WI38 (cell line): ENCODE measurements at regions not wholly inside any gene's neighbourhood (a gene's known extent, or its start where the extent isn't known, plus 50 kb on each side); places are given as distances from the start of the nearest gene placed in this dataset.

Source experiments
- H3K4me3 ChIP-seq: 2 replicates; pipeline ENCODE4 v1.5.1; 2011; ENCODE audit warnings: low read depth, mild to moderate bottlenecking, control low read depth, low read length
- TF ChIP-seq, protein P1 (sequence below): IDR thresholded peaks from 2 replicates; pipeline ENCODE4 v1.5.1; 2012; ENCODE audit warnings: low read depth, mild to moderate bottlenecking, control low read depth, low read length

- no peak overlapping the region for H3K4me3 ChIP-seq
- TF ChIP-seq, protein P1, sequence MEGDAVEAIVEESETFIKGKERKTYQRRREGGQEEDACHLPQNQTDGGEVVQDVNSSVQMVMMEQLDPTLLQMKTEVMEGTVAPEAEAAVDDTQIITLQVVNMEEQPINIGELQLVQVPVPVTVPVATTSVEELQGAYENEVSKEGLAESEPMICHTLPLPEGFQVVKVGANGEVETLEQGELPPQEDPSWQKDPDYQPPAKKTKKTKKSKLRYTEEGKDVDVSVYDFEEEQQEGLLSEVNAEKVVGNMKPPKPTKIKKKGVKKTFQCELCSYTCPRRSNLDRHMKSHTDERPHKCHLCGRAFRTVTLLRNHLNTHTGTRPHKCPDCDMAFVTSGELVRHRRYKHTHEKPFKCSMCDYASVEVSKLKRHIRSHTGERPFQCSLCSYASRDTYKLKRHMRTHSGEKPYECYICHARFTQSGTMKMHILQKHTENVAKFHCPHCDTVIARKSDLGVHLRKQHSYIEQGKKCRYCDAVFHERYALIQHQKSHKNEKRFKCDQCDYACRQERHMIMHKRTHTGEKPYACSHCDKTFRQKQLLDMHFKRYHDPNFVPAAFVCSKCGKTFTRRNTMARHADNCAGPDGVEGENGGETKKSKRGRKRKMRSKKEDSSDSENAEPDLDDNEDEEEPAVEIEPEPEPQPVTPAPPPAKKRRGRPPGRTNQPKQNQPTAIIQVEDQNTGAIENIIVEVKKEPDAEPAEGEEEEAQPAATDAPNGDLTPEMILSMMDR: no peak
Measured at GRCh38 chr7:153044981-153045380, 285.4 kb downstream of the ACTR3B start.

- TF ChIP-seq, protein P1: no peak
- H3K4me3 ChIP-seq: no peak overlapping the region
Measured at GRCh38 chr7:153047079-153047959, 287.8 kb downstream of the ACTR3B start.

GRCh38 chr7:153052206-153052605 lies 292.7 kb downstream of the ACTR3B start:
- TF ChIP-seq, protein P1: no peak
- H3K4me3 ChIP-seq: no peak overlapping the region

DNA sequence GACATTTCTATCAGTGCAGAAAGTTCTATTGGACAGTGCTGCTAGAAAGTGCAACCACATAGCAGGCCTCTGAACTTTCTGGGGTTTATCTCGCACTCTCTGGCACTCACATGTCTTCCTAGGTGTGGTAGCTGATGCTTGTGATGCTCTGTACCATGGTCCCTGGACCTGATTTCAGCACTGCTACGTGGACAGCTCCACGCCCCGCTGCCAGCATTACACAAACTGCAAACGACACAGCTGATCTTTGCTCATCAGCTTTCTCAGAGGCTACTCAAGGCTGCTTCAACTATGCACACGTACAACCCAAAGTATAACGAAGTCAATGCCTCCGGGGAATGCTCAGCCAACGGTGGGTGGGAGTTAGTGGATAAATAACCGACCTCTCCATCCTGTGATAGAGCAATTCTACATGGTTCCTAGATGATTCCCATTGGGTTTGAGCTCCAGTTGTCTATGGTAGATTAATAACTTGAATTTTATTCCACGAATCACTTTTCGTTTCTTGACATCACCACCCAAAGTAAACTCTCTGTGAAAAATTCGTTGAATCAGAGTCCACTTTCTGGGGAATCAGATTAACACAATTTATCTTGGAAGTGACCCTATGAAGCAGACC lies 302.5 kb downstream of the ACTR3B start:
- TF ChIP-seq, protein P1: no peak

GRCh38 chr7:153065051-153065450 lies 305.5 kb downstream of the ACTR3B start:
- no peak overlapping the region for H3K4me3 ChIP-seq
- TF ChIP-seq, protein P1: no peak

More for the DNA sequence above, 302.5 kb downstream of the ACTR3B start:
- H3K4me3 ChIP-seq: no peak overlapping the region

GRCh38 chr7:153066711-153067110 lies 307.2 kb downstream of the ACTR3B start:
- H3K4me3 ChIP-seq: no peak overlapping the region
- TF ChIP-seq, protein P1: no peak

DNA sequence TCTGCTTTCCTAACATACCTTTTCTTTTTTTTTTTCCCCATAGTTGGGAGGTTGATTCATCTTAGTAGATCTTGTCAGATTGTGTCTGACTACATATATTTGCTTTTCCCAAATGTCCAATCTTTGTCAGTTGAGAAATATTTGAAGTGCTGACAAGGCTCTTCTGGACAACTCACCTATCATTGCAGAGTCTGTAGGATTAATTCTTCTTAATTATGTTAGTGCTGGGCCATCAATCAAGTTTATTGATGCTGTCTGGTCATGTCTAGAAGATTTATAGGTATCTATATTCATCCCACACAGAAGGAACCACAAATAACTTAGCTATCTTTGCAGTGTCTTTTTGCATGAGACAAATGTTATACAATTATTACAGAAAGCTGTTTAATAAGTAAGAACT lies 310.6 kb downstream of the ACTR3B start:
- H3K4me3 ChIP-seq: no peak overlapping the region
- TF ChIP-seq, protein P1: no peak
